ENCODE measurements at regions not wholly inside any gene's neighbourhood (a gene's known extent, or its start where the extent isn't known, plus 50 kb on each side); places are given as distances from the start of the nearest gene placed in this dataset.

DNA sequence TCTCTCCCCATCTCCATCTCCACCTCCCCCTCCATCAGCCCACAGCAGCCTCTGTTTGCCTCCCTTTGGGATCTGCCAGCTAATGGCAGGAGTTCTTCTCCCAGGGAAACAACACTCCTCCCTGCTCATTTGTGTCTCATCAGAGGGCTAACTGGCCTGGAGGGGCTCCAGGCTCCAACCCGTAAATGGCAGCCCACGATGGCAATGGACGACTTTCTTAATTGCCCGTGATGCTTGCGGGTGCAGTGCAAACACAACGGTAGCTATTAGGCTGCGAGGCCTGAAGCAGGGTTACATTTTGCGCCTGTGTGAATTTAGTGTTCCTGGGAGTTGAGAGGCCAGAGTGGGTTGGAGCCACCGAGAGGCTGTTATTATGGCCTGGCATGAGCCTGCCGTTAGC, 285.1 kb downstream of the TNS1 start:
- peak; percentile 59 to 74 for DNase-seq

DNA sequence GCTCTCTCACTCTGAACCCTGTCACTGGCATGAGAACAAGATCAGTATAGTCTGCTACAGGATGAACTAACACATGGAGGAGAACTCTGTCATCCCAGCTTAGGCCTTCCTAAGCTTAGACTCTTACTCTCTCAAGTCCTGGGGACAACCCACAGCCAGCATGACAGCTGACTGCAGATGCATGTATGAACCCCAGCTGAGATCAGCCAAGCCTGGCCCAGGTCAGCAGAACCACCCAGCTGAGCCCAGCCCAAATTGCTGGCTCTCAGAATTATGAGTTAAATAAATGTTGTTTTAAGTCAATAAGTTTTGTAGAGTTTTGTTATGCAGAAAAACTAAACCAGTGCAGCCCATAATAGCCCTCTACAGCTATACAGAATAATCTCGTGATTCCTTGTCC, 287.3 kb downstream of the TNS1 start:
- no peak for DNase-seq

DNA sequence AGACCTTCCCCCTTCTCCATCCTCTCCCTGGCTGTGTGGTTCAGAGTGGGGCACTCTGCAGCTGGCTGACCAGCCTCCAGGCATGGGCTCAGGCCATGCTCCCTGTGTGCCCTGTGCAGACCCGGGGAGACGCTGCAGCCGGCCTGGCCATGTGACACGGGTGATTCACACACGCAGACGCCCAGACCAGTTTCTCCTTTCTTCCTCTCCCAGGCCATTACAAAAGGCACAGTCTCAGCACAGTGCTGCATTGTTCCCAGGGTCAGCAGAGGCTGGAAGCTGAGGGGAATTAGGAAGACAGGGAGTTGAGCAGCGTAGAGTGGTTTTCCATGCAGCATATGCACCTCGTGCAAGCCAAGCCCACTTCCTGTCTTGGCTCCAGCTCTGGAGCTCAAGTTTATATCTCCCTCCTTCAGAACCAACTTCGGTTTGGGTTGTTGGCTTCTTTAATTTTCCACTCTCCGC, 288.5 kb downstream of the TNS1 start:
- DNase-seq: no peak

DNA sequence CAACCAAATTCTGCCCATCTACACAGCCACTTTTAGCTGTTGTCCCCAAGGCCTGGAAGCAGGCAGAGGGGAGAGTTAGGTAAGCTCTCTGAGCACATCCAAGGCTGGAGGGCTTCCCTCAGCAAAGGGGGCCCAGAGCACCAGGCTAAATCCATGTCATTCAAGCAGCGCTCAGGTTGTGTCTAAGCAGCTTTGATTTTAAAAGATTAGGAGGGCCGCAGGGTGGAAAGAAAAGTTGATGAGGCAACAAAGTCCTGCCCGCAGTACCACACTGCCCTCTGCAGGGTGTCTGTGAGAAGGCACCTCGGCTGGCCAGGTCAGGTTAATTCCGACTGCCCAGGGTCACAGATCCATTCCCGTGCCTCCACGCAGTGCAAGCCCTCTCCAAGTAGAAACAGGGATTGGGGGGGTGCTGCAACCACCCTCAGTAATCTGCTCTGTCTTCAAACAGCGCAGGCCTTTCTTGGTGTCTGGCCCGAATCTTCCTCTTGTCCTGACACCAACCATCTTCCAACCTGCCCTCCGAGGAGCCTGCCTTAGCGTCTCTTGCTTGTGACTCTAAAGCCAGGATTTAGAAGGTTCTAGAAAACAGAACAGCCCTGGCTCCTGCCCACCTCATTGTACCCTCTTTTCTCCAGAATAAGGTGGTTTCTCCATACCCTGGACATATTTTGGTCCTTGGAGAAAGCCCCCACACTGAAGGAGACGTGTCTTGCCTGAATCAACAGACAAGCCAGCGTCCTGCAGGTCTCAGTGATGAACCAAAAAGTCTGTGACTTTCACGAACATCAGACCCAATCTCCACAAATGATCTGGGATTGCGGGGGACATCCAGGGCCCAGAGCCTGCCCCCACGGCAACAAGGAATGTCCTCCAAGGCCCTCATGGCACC, 289.2 kb downstream of the TNS1 start:
- peak; percentile 55 to 59 for DNase-seq

DNA sequence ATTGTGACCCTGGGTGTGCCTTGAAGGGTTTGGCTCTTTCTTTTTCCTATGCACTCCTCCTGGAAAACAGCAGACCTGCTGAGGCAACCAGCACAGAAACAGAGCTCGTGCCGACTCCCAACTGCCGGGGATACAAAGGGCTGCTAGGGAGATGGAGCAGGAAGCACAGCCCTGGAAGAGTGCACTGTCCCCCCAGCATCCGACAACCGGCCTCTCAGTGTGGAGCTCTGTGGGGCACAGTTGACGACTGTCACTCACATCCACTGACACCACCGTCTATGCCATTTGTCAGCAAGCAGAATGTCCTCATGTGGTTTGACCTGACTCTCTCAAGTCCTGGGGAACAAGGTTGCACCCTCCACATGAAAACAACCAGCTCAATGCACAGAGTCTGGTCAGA, 290.4 kb downstream of the TNS1 start:
- no peak for DNase-seq

DNA sequence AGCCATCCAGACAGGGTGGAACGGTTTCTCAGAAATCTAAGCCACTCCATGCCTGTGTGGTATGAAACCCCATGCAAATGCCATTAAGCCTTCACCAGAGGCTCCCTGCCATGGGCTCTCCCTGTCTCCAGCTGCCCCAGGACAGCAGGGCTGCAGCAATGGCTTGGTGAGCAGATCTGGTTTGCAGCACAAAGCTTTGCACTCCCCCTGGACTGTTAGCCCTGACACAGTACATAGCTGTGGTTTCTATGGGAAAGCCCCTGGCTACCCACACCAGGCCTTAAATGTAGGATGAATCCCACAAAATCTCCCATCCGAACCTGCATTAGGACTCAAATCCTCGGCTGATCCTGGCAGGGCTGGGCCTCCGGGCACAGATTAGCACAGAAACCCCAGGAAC, 291.6 kb downstream of the TNS1 start:
- DNase-seq: no peak

DNA sequence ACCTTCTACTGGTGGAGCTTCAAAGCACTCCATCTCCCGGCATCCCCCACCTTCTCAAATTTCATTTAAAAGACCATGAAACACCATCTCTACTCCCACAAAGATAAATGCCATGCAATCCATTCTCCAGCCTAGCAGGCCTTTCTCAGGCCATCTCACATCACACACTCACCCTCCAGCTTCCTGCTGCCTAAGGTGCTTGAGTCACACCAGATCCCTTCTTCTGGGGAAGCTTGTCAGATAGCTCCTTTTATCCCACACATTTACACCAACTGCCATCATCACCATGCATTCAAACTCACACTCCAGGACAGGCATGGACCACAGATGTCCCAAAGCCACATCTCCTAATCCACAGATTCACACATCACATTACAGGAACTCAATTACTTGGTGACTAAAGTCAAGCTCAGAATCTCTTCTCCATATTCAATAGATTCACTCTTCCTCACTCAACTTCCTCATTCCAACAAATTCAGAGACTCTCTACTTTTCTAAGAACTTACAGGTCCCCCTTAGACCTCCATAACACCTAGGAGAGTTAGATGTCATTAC, 292.5 kb downstream of the TNS1 start:
- no peak for DNase-seq

DNA sequence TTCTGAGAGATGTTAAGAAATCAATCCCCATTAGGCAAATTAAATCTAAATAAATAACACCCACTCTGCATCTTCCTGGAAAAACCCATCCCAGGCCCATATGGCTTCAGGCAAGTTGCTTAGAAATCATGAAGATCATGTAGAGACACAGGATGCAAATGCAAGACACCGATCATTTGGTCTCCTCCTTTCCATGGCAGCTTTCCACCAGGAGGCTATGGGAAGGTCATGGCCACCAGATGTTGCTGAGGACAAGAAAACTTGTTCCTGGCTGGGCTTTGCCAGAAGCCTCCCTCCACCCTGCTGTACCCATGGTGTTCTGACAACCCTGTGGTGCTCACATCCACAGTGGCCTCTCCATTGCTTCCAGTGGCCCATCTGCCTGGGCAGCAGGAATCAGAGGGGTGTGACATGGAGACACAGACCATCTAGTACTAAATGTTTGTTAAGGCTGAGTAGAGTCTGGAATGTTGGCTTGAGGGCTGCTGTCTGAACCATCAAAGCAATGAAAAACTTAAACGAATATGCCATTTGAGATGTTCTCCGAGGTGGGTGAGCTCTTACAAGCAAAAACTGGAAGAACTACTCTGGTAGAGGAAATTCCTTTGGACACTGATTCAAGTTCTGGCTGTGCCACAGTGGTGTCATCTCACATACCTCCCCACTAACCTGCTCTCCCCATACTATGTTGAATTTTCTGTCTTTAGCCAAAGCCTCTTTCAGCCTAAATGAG, 293.2 kb downstream of the TNS1 start:
- no peak for DNase-seq

DNA sequence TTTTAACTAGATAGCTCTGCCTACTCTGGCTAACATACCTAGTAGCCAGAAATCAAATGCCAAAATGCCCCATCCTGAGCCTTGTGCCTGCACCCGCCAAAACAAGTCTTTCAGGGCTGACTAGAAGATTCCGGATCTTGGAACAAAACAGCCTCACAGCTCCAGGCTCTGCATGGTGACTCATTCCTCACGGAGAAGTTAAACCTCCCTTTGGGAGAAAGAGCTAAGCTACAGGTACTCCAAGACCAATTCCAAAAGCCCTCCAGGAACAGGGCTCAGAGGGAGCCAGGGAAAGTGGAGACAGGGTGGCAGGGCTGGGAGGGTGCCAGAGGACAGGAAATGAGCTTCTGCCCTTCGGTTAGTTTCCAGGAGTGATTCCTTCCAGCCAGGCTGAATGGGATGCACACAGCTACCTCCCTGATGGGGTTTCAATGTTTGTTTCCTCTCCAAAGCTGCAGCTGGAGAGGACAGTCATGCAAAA, 295.6 kb downstream of the TNS1 start:
- no peak for DNase-seq

DNA sequence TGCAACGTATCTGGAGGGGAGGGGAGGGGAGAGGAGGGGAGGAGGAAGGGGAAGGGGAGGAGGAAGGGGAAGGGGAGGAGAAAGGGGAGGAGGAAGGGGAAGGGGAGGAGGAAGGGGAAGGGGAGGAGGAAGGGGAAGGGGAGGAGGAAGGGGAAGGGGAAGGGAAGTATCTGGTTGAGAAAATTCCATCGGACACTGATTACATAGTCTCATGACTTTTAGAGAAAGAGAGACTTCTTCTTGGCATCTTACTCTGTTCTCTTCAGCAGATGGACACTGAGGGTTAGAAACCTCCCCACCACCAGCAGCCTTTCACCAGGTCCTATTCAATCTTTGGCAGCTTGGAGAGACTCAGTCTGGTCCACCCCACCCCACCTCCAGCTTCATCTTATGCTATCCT, 296.3 kb downstream of the TNS1 start:
- no peak for DNase-seq

DNA sequence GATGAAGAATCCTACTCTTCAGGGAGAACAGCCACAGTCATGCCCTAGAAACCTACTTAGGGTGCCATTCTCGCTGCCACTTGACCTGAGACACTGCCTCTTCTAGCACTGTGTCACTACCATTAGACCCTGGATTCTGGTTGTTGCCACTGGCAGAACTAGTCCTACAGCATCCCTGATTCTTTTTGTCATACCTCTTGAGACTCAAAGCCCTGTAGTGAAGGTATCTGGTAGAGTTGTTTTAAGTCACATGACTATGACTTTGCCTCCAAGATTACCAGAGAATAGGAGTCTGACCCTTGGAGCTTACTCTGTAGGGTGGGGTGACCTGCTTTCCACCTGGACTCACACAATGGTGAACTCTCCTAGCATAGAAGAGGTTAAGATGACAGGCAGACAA, 296.7 kb downstream of the TNS1 start:
- no peak for DNase-seq

DNA sequence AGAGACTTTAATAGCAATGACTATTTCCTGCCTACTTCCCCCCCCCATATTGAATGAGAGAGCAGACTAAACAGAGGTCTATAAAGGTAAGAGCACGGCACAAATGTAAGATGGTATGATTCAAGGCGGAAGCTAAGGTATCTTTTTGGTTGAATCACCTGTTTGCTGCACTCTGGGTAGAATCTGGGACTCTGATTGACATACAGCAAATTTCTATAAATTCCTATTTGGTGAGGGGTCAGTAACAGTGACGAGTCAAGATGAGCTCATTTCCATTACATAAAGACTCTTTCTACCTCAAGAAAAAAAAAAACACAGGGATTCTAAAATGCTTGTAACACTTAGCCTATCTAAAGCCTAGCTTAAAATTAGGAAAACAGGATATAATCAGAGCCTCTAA, 297.3 kb downstream of the TNS1 start:
- DNase-seq: no peak

DNA sequence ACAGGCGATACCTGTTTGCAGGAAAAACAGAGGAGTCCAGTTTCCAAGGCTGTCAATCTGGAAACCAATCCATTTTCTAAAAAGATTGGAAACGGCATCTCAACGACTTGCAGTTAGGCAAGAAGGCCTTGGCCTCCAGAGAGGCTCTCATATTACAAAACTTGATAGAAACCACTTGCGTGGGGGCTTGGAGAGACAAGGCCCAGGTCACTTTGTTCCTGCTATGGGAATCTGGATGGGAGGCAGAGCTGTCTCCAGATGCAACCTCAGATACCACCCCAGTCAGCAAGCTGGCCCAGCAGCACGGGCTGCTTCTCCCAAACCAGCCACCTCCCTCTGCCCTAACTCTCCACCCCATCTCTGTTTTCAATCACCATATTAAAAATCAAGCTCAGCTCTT, 298.8 kb downstream of the TNS1 start:
- no peak for DNase-seq

DNA sequence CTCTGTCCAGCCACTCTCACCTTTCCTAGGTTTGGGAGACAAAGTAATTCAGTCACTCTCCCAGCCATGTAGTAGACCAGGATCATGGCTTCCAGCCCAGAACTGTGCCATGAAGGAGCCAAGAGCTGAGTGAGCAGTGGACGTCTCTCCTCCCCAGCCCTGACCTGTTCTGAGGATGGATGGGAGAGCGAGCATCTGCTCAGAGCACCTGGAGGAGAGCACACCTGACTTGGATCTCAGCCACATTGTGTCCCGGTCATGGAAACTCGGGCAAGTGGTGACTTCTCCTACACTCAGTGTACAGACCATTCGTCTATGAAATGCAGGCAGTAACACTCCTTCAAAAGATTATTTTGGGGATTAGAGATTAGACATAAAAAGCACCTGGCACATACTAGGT, 299.7 kb downstream of the TNS1 start:
- no peak for DNase-seq

DNA sequence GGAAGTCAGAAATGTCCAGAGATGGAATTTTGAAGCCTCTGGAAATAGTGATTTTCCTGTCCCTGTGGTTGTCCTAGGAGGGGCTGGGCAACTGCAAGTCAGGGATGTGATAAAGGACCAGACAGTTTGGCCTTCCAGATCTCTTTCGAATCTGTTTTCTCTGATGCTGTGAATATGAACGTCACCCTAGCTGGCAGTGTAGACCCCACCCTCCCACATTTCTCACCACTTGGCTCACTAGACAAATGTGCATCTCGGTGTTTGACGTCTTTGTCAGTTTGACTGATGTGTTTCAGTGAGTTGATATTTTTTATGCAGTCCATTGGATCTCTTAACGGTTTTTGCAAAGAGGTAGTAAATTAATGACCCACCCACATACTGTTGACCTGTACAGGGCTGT, 301.2 kb downstream of the TNS1 start:
- DNase-seq: no peak

DNA sequence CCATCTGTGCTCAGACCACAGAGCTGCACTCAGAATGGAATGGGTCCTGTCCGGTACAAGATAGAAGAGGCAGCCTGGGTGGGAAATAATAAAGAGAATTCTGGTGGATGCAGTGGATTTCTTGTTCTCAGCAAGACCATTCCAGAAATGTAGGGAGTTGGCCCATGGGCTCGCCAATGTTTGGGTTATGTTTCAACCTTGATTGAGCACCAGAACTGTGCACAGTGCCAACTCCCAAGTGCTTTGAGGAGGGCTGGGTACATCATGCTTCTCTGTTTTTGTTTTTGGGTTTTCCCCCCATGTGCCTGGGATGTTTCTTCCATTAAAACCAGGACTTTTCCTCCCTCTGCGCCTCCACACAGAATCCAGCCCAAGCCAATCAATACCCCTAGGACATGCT, 304.1 kb downstream of the TNS1 start:
- DNase-seq: no peak

DNA sequence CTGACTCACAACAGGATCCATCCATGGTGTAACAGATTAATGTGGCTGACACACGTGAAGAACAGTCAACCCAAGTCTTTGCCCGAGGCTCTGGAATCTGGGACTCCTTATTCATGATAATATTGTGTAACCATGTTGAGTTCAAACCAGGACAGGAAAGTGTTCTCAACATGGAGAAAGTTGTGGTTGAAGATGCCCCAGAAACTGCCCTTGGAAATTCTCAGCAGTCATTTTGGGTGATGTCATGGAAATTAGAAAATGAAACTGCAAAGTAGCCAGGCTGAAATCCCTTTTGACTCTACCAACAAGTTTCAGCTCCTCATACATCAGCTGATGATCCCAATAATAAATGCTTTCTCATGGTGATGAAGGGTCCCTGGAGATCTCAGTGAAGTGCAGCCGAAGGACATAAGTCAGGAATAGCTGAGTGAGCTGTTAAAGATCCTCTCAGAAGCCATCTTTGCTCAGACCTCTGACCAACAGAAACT, 307.7 kb downstream of the TNS1 start:
- no peak for DNase-seq

DNA sequence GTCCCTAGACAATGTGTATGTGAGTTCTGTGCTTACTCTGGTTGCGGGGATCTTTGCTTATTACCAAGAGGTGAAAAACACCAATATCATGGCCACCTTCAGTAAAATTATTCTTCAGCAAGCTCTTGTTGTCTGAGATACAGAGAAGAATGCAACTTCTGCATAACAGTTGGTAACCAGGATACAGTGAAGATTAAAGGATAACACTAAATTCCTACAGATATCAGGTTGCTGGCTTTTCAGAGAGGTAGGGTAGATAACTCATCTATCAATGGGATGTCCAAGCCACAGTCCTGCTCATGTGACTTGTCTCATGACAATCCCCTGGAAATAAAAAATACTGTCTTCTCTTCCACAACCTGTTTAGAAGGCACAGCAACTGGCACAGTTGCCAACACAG, 308.5 kb downstream of the TNS1 start:
- DNase-seq: no peak

DNA sequence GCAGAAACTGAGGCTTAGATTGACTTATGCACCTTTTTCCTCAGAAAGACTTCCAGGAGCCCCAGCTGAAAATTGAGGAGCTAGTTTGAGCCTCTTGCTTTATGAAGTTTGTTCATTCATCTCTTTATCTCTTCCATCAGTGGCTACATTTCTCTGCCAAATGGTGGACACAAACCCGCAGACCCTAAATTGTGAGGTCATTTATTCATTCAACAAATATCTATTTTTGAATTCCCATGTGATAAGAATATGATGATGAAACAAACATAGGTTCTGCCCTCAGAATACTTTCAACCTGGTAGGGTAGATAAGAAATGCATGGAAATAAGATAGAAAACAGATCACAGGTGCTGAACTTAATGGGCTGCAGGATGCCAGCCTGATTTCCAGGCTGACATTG, 309.4 kb downstream of the TNS1 start:
- DNase-seq: no peak

DNA sequence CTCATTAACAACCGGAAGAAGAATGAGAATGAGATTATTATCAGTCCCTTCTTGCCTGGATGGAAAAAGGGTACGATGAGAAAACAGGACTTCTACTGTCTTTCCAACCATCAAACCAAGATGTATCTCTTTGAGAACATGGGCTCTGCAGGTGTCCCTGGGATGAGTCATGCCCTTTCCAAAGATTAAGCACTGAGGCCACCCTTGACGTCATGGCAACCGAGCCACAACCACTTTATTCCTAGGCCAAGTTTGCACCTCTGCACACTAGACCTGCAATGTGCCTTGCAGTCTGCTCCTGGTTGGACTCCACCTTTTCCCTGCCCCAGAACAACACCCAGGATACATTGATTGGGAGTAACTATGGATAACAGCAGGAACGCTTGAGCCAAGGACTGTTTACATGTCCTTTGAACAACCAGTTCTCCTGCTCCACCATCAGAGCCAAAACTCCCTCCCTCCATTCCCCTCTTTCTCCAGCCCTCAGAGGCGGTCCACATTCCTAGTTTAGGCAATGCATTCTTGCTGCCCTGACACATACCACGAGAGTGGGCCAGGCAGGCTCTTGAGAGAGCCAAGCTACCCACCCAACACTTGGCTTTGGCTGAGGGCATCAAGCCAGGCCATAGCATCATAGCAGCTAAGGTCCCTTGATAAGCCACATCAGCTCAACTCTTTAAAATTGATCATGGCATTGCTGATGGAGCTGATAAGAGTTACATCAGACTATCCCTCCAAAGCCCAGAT, 310.7 kb downstream of the TNS1 start:
- no peak for DNase-seq

DNA sequence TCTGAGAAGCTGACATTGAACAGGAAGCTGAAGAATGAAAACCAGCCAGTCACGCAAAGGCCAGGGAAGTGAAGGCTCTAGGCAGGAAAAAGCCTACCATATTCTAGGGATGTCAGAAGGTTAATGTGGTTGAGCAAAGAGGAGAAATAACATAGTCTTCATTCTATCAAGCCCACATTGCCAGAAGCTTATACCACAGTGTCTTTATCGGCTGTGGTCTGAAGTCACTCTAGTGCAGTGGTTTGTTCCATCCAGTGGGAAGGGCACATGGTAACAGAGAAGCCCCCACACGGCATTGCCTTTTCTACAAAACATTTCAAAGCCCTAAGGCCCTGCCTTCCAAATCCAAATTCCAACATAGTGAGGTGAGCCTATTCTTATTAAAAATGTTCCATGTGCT, 311.3 kb downstream of the TNS1 start:
- DNase-seq: no peak

DNA sequence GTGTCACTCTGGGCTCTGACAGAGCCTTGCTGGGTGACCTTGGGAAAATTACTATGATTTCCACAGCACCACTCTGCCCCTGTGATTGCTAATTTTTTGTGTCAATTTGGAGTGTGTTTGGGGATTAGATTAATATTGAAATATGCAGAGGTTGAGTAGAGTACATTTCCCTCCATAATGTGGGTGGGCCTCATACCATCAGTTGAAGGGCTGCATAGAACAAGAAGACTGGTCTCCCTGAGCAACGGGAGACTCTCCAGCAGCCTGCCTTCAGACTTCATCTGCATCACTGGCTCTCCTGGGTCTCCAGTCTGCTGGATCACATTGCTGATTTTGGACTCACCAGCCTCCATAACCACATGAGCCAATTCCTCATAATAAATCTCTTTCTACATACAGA, 313.7 kb downstream of the TNS1 start:
- DNase-seq: no peak

DNA sequence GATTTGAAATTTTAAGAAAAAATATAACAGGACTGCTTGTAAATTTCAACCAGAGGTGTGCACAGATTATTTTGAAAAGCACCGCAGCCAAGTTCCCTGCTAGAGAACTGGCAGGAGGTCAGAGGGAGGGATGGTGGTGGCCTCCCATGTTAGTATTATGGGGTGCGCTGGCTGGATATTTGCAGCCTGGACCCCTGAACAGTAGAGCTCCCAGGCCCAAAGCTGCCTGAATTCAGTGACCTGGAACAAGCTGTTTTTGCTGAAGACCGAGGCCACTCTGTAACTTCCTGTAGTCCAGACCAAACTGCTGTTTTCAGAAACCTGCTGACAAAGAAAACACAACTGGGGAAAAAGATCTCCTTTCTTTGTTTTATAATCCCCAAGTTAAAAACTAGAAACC, 314.3 kb downstream of the TNS1 start:
- no peak for DNase-seq

Measured in NCI-H2081 (cell line).